IPS-15b (cell line): ENCODE measurements at regions not wholly inside any gene's neighbourhood (a gene's known extent, or its start where the extent isn't known, plus 50 kb on each side); places are given as distances from the start of the nearest gene placed in this dataset.
"Not testable (repeated sequence)": the region's sequence is repeated elsewhere in the genome, so short reads cannot be mapped to it uniquely, and the experiment has no call there.

ENCODE experiments used
- H3K27me3 ChIP-seq: one replicate; pipeline ENCODE4 v1.6.1; 2013; ENCODE audit warnings: low read length; ENCODE audit not compliant: control insufficient read depth, insufficient read depth
- H3K36me3 ChIP-seq: one replicate; pipeline ENCODE4 v1.6.1; 2013; ENCODE audit warnings: low read length; ENCODE audit not compliant: control insufficient read depth, insufficient read depth
- H3K4me1 ChIP-seq: one replicate; pipeline ENCODE4 v1.6.1; 2013; ENCODE audit warnings: mild to moderate bottlenecking, low read length; ENCODE audit not compliant: control insufficient read depth, insufficient read depth
- H3K4me3 ChIP-seq: one replicate; pipeline ENCODE4 v1.5.1; 2013; ENCODE audit warnings: low read depth, low read length
- H3K9ac ChIP-seq: one replicate; pipeline ENCODE4 v1.6.1; 2013; ENCODE audit warnings: low read depth, mild to moderate bottlenecking, low read length
- H3K9me3 ChIP-seq: one replicate; pipeline ENCODE4 v1.6.1; 2013; ENCODE audit warnings: mild to moderate bottlenecking, low read length; ENCODE audit not compliant: control insufficient read depth, insufficient read depth

- H3K4me3 ChIP-seq, H3K4me1 ChIP-seq, H3K9ac ChIP-seq, H3K27me3 ChIP-seq, H3K9me3 ChIP-seq, H3K36me3 ChIP-seq: not testable (repeated sequence)
Measured at GRCh38 chr14:34049187-34049586, 98.3 kb upstream of the EGLN3 start.

- peaks cover 4% of the 10 kb centered on the region for H3K4me1 ChIP-seq
Measured at GRCh38 chr14:34046799-34047520, 96.1 kb upstream of the EGLN3 start.

DNA sequence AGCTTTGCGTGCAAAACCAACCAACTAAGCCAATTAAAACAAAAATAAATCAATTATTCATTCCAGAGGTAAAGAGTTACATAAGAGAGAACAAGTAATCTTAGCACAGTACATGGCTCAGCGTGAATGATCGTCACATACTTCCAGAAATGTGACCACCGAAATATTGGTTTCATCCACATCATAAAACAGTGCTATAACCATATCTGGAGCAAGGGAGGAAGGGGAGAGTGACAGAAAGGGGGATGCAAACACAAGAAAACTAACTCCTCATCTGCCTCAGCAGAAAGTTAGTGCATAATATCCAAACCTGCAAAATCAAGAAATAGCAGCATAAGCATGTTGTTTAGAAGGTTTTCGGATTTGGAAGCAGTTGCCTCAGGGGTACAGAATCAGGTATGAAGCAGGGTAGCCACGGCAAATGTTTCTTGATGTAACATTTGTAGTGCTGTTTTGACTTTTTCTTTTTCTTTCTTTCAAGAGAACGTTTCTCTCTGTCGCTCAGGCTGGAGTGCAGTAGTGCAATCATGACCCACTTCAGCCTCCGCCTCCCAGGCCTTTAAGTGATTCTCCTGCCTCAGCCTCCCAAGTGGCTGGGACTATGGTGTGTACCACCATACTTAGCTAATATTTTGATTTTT lies 93.9 kb upstream of the EGLN3 start:
- Histone ChIP-seq H3K27me3 (no peaks in the 10 kb centered on the region), H3K4me3 (no peak overlapping the region), H3K36me3 (no peaks in the 10 kb centered on the region), H3K9ac (no peak overlapping the region), H3K9me3 (no peaks in the 10 kb centered on the region), H3K4me1 (peaks cover 4% of the 10 kb centered on the region)

More at GRCh38 chr14:34046799-34047520, 96.1 kb upstream of the EGLN3 start:
- Histone ChIP-seq H3K27me3 (no peaks in the 10 kb centered on the region), H3K9ac (no peak overlapping the region), H3K36me3 (no peaks in the 10 kb centered on the region), H3K4me3 (no peak overlapping the region), H3K9me3 (no peaks in the 10 kb centered on the region)

- H3K36me3 ChIP-seq = no peaks in the 10 kb centered on the region
- no peak overlapping the region for H3K4me3 ChIP-seq
- no peaks in the 10 kb centered on the region for H3K9me3 ChIP-seq
- H3K4me1 ChIP-seq = peaks cover 4% of the 10 kb centered on the region
- H3K9ac ChIP-seq = no peak overlapping the region
- H3K27me3 ChIP-seq = no peaks in the 10 kb centered on the region
Measured at GRCh38 chr14:34044373-34044637, 93.4 kb upstream of the EGLN3 start.

DNA sequence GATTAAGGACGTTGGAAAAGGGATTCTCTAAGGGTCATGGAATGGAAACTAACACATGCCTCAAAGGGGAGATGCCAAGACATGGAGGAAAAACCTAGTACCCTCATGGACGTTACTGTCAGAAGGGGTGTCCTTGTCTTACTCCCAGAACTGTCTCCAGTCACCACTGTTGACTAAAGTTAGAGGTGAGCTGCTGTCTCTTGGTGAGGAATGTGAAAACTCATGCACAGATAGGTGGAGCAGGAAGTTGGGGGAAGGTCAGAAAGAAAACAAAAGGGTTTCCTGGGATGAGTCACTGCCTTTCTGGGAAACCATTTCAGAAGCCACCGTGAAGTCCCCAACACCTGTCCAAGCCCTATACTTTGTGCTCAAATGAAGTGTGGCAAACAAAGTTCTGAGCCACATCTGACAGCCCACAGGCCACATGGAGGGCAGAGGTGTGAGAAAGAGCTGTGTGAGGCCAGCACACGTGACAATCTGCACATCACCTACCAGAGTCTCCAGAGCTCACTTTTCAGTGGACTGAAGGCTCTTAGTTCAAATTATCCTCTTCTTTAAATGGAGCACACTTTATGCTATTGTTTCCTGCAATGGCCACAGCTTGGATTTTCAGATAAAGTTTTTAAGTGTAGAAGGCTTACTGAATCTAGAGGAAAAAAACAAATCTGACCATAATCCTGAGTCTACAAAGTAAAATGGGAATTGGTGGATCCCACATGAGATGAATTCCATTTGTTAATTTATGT lies 92.9 kb upstream of the EGLN3 start:
- H3K9ac ChIP-seq = no peak overlapping the region
- H3K4me1 ChIP-seq = peaks cover 4% of the 10 kb centered on the region
- no peaks in the 10 kb centered on the region for H3K27me3 ChIP-seq
- H3K4me3 ChIP-seq = no peak overlapping the region
- H3K36me3 ChIP-seq = no peaks in the 10 kb centered on the region
- H3K9me3 ChIP-seq = no peaks in the 10 kb centered on the region

DNA sequence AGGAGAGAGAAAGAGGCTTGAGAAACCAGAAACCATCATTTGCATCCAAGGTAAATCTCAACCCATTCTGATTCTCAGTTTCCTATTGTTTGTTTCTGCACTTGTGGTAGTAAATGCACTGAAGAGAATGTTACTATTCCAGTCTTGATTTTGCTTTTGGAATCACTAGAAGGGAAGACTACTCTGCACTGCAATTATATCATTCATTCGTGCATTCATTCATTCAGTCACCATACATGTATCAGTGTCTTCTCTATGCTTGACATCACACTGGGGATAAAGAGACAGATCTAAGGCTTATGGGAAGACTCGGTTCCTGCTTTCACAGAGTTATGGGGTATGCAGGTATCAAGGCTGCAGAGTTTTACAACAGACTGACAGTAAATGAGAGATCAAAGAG lies 90.3 kb upstream of the EGLN3 start:
- Histone ChIP-seq H3K27me3 (no peaks in the 10 kb centered on the region), H3K9me3 (no peaks in the 10 kb centered on the region), H3K4me1 (peaks cover 4% of the 10 kb centered on the region), H3K36me3 (no peaks in the 10 kb centered on the region), H3K9ac (no peak overlapping the region), H3K4me3 (no peak overlapping the region)

- H3K4me1 ChIP-seq = peaks cover 4% of the 10 kb centered on the region
- no peaks in the 10 kb centered on the region for H3K27me3 ChIP-seq
- no peaks in the 10 kb centered on the region for H3K36me3 ChIP-seq
- H3K9me3 ChIP-seq = no peaks in the 10 kb centered on the region
- H3K9ac ChIP-seq = no peak overlapping the region
- no peak overlapping the region for H3K4me3 ChIP-seq
Measured at GRCh38 chr14:34040766-34041165, 89.9 kb upstream of the EGLN3 start.

GRCh38 chr14:34039428-34040047 lies 88.7 kb upstream of the EGLN3 start:
- H3K36me3 ChIP-seq = no peaks in the 10 kb centered on the region
- H3K4me3 ChIP-seq = no peak overlapping the region
- no peaks in the 10 kb centered on the region for H3K27me3 ChIP-seq
- no peaks in the 10 kb centered on the region for H3K9me3 ChIP-seq
- no peak overlapping the region for H3K9ac ChIP-seq
- peaks cover 4% of the 10 kb centered on the region for H3K4me1 ChIP-seq

DNA sequence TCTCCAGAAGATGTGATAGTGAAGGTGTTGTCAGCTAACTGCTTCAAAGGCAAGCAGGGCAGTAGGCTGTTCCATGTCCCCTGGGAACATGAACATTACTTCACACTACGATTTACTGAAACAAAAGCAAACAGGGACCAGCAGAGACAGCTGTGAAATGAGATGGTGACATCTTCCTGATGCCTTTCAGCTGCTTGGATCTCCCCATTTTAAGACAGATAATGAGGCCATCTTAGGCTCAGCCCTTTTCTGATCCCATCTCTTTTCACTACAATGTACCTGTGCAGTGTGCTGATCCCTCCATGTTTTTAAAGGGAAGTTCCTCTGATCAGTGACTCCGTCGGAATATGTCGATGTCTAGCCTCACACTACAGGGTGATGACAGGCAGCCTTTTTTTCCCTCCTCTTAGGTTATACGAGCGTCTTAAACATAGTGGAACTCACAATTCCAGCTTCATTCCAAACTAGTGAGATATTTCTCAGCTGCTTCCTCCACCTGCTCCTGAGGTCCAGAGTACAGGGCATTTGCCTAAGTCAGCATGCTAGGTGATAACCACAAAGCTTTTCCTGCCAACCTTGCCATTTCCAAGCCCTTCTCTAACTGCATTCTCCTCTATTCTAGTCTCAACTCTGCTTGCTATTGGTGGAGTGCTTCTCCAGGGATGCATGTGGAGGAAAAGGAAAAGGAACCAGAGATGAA lies 87.6 kb upstream of the EGLN3 start:
- no peaks in the 10 kb centered on the region for H3K27me3 ChIP-seq
- H3K9me3 ChIP-seq = no peaks in the 10 kb centered on the region
- H3K9ac ChIP-seq = no peak overlapping the region

DNA sequence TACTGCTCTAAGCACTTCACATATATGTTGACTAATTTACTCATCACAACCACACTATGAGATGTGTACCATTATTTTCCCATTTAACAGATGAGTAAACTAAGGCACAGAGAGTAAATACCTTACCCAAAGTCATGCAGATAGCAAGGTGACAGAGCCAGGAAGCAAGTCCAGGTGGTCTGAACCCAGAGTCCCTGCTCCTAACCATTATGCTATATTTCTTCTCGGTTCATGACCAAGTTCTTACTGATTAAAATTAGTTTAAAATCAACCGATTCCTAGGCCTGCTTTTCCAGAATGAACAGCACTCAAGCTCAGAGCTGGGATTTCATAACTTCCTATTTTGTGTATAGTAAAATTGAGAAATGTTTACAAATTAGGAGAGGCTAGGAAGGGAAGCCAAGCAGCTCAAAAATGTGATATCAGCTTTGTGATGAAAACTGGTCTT lies 85.5 kb upstream of the EGLN3 start:
- no peaks in the 10 kb centered on the region for H3K36me3 ChIP-seq
- H3K9me3 ChIP-seq = no peaks in the 10 kb centered on the region
- H3K4me1 ChIP-seq = no peaks in the 10 kb centered on the region
- H3K9ac ChIP-seq = no peak overlapping the region
- no peak overlapping the region for H3K4me3 ChIP-seq
- H3K27me3 ChIP-seq = no peaks in the 10 kb centered on the region

More for the DNA sequence above, 87.6 kb upstream of the EGLN3 start:
- no peak overlapping the region for H3K4me3 ChIP-seq
- H3K4me1 ChIP-seq = peaks cover under 1% of the 10 kb centered on the region
- no peaks in the 10 kb centered on the region for H3K36me3 ChIP-seq

DNA sequence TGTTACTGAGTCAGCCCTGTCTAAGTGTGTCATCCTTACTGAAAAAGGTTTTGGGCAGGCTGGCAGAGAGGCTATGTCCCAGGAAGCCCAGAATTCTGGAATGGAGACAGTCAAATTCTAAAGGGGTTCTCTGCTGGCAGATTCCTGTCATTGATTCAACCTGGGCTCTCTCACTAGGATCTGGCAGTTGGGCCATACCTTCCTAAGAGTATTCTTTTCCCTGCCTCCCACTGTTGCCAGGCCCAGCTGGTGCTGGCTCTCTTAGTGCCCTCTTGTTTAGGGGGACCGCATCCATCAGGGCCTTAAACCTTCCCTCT lies 85.0 kb upstream of the EGLN3 start:
- Histone ChIP-seq H3K4me1 (no peaks in the 10 kb centered on the region), H3K4me3 (no peak overlapping the region), H3K27me3 (no peaks in the 10 kb centered on the region), H3K9me3 (no peaks in the 10 kb centered on the region), H3K36me3 (no peaks in the 10 kb centered on the region), H3K9ac (no peak overlapping the region)
